Gastrocnemius medialis (tissue), 4 donors: ENCODE measurements at regions not wholly inside any gene's neighbourhood (a gene's known extent, or its start where the extent isn't known, plus 50 kb on each side); places are given as distances from the start of the nearest gene placed in this dataset.

Experiments used
- POLR2A ChIP-seq, 2 donors: fragments of 450-650 bp; IDR thresholded peaks; one replicate each; pipeline ENCODE4 v1.6.1; 2017; ENCODE audit warnings: antibody characterized with exemption in 2 of 2, mild to moderate bottlenecking in 2 of 2, moderate library complexity in 2 of 2
- TF ChIP-seq, protein P1 (sequence below), 5 experiments: fragments of 450-650 bp in 3 of 5; fragments of 200-600 bp in 2 of 5; sonication (generic) in 2 of 5; IDR thresholded peaks in 4 of 5; conservative IDR thresholded peaks in 1 of 5; 1 replicate in 4 of 5; 2 replicates in 1 of 5; pipeline ENCODE4 v1.5.1; 2016 to 2019; ENCODE audit warnings: antibody characterized with exemption in 5 of 5, mild to moderate bottlenecking in 3 of 5, moderate library complexity in 3 of 5

DNA sequence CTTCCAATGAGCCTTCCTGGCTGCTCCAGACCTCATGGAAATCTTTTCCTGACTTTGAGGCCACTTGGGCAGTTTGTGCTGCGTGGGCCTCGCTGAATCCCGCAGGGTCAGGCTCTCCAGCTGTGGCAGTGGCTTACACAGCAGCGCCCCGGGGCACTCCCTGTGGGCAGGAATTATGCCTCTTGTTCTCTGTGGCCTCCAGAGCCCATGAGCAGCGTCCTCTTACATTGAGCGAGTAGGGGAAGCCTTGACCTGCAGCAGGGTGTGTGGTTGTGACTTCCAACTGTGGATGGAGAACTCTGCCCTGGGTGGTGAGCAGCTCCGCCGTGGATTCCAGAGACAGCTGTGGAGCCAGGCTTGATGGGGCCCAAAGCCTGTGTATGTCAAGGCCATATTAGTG is 180.8 kb downstream of the GLI2 start:
- TF ChIP-seq, protein P1, sequence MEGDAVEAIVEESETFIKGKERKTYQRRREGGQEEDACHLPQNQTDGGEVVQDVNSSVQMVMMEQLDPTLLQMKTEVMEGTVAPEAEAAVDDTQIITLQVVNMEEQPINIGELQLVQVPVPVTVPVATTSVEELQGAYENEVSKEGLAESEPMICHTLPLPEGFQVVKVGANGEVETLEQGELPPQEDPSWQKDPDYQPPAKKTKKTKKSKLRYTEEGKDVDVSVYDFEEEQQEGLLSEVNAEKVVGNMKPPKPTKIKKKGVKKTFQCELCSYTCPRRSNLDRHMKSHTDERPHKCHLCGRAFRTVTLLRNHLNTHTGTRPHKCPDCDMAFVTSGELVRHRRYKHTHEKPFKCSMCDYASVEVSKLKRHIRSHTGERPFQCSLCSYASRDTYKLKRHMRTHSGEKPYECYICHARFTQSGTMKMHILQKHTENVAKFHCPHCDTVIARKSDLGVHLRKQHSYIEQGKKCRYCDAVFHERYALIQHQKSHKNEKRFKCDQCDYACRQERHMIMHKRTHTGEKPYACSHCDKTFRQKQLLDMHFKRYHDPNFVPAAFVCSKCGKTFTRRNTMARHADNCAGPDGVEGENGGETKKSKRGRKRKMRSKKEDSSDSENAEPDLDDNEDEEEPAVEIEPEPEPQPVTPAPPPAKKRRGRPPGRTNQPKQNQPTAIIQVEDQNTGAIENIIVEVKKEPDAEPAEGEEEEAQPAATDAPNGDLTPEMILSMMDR (IDR thresholded peaks at IDR 0.05 in 4 of 5, conservative IDR thresholded peaks at IDR 0.05 in 1 of 5) = no peak
- no peak for TF ChIP-seq POLR2A (IDR thresholded peaks at IDR 0.05)
